ENCODE measurements at regions not wholly inside any gene's neighbourhood (a gene's known extent, or its start where the extent isn't known, plus 50 kb on each side); places are given as distances from the start of the nearest gene placed in this dataset.

DNA sequence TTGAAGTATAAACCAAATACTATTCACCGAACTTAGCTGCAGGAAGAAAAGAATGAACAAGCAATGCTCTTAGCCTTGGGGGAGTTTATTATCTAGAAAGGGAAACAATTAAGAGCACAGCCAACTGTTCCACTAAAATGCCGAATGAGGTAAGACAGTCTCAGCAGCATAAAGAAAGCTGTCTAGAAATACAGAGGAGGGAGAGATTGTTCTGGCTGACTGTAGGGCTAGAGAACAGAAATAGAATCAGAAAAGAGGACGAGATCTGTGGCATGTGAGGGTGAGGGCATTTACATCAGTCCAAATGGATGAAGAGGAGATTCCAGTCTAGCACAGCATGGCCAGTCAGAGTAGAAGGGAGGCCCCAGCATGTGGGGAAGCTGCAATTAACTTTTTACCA lies 56.8 kb upstream of the TNFRSF19 start:
- TF ChIP-seq TAF1 (IDR thresholded peaks at IDR 0.05; ENCODE audit: low read depth) (no peak), RAD21 (IDR thresholded peaks at IDR 0.05; ENCODE audit: low read depth) (no peak), FOXM1 (IDR thresholded peaks at IDR 0.05; ENCODE audit: borderline replicate concordance, low read depth) (no peak), EP300 (IDR thresholded peaks at IDR 0.05; ENCODE audit: borderline replicate concordance) (no peak), CREB1 (IDR thresholded peaks at IDR 0.05; ENCODE audit: low read depth) (no peak), MAX (IDR thresholded peaks at IDR 0.05) (no peak)

Data from Ishikawa (cell line).